Trophoblast cell (in vitro differentiated cells and primary cell): ENCODE measurements at regions not wholly inside any gene's neighbourhood (a gene's known extent, or its start where the extent isn't known, plus 50 kb on each side); places are given as distances from the start of the nearest gene placed in this dataset.

Experiments
- DNase-seq, 2 donors: peaks; one replicate each; pipeline ENCODE4 v3.0.0-alpha.2; 2016
- H2AFZ ChIP-seq: 2 replicates; pipeline ENCODE4 v1.6.1; 2013; ENCODE audit warnings: low read length, moderate library complexity, mild to moderate bottlenecking; ENCODE audit not compliant: insufficient read depth, poor library complexity
- H2AK5ac ChIP-seq: 2 replicates; pipeline ENCODE4 v1.6.1; 2013; ENCODE audit warnings: mild to moderate bottlenecking, low read length
- H2BK120ac ChIP-seq: 2 replicates; pipeline ENCODE4 v1.6.1; 2013; ENCODE audit warnings: low read length, mild to moderate bottlenecking, moderate library complexity; ENCODE audit not compliant: insufficient read depth, poor library complexity
- H2BK12ac ChIP-seq: 2 replicates; pipeline ENCODE4 v1.6.1; 2013; ENCODE audit warnings: mild to moderate bottlenecking, low read length, moderate library complexity
- H2BK5ac ChIP-seq: 2 replicates; pipeline ENCODE4 v1.6.1; 2013; ENCODE audit warnings: low read length, low read depth, moderate library complexity, mild to moderate bottlenecking; ENCODE audit not compliant: poor library complexity
- H3K14ac ChIP-seq: 2 replicates; pipeline ENCODE4 v1.6.1; 2013; ENCODE audit warnings: mild to moderate bottlenecking, low read length
- H3K18ac ChIP-seq: 2 replicates; pipeline ENCODE4 v1.6.1; 2013; ENCODE audit warnings: mild to moderate bottlenecking, low read length
- H3K23ac ChIP-seq: 2 replicates; pipeline ENCODE4 v1.6.1; 2013; ENCODE audit warnings: low read length
- H3K27ac ChIP-seq: 2 replicates; pipeline ENCODE4 v1.5.1; 2013; ENCODE audit warnings: low read depth, mild to moderate bottlenecking, inconsistent platforms, low read length, moderate library complexity
- H3K27me3 ChIP-seq: 2 replicates; pipeline ENCODE4 v1.6.1; 2013; ENCODE audit warnings: inconsistent platforms, mild to moderate bottlenecking, low read length, moderate library complexity; ENCODE audit not compliant: insufficient read depth
- H3K36me3 ChIP-seq, 2 experiments: 1 replicate in 1 of 2; 2 replicates in 1 of 2; pipeline ENCODE4 v1.6.1; 2013; ENCODE audit warnings: low read length in 2 of 2, mild to moderate bottlenecking in 2 of 2, moderate library complexity in 1 of 2; ENCODE audit not compliant: insufficient read depth in 2 of 2, control insufficient read depth in 1 of 2
- H3K4ac ChIP-seq: 2 replicates; pipeline ENCODE4 v1.6.1; 2013; ENCODE audit warnings: low read depth, mild to moderate bottlenecking, low read length, moderate library complexity
- H3K4me1 ChIP-seq, 2 experiments: 1 replicate in 1 of 2; 2 replicates in 1 of 2; pipeline ENCODE4 v1.6.1; 2013; ENCODE audit warnings: low read length in 2 of 2, mild to moderate bottlenecking in 2 of 2, moderate library complexity in 1 of 2; ENCODE audit not compliant: insufficient read depth in 2 of 2, control insufficient read depth in 1 of 2
- H3K4me2 ChIP-seq: 2 replicates; pipeline ENCODE4 v1.6.1; 2013; ENCODE audit warnings: inconsistent platforms, mild to moderate bottlenecking, low read length, moderate library complexity
- H3K4me3 ChIP-seq: 2 replicates; pipeline ENCODE4 v1.5.1; 2013; ENCODE audit warnings: mild to moderate bottlenecking, low read depth, low read length, inconsistent platforms
- H3K79me1 ChIP-seq: one replicate; pipeline ENCODE4 v1.6.1; 2013; ENCODE audit warnings: low read length
- H3K79me2 ChIP-seq: 2 replicates; pipeline ENCODE4 v1.6.1; 2013; ENCODE audit warnings: low read length, mild to moderate bottlenecking; ENCODE audit not compliant: control insufficient read depth, insufficient read depth, poor library complexity
- H3K9ac ChIP-seq: 2 replicates; pipeline ENCODE4 v1.6.1; 2013; ENCODE audit warnings: mild to moderate bottlenecking, low read length
- H3K9me3 ChIP-seq: 2 replicates; pipeline ENCODE4 v1.6.1; 2013; ENCODE audit warnings: low read depth, mild to moderate bottlenecking, control low read depth, inconsistent platforms, low read length; ENCODE audit not compliant: insufficient read depth
- H4K12ac ChIP-seq: 2 replicates; pipeline ENCODE4 v1.6.1; 2013; ENCODE audit warnings: low read depth, mild to moderate bottlenecking, low read length, moderate library complexity
- H4K8ac ChIP-seq: 2 replicates; pipeline ENCODE4 v1.6.1; 2013; ENCODE audit warnings: low read depth, mild to moderate bottlenecking, low read length, moderate library complexity
- H4K91ac ChIP-seq: one replicate; pipeline ENCODE4 v1.6.1; 2013; ENCODE audit warnings: low read depth, mild to moderate bottlenecking, low read length, moderate library complexity
- WGBS: extraction: QIAGEN DNeasy Blood & Tissue Kit; methylation state at CpG from one replicate; pipeline ENCODE4 v1.1.7; 2013; ENCODE audit warnings: missing lambda C conversion rate; ENCODE audit not compliant: insufficient read length, insufficient coverage; ENCODE audit errors: extremely low coverage; 5-methylcytosine and 5-hydroxymethylcytosine counted together

DNA sequence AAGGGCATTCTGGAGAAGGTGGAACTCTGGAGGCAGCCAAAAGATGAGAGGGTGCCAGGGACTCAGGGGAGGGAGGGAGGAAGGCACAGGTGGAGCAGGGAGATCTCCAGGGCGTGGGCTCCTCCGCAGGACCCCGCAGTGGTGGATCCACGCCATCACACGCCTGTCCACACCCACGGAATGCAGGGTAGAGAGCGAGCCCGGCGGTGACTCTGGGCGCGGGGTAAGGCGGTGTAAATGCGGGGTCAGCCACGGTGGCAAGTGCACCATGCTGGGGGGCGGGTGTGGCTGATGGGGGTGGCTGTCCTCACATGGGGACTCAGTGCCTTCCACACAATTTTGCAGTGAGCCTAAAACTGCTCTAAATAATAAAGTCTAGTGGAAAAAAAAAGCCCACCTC is 105.1 kb upstream of the TTC34 start:
- Histone ChIP-seq H3K23ac (no peak overlapping the region), H3K27me3 (no peaks in the 10 kb centered on the region)
- no CpG with 5 or more reads among the region's 15 CpGs for WGBS

DNA sequence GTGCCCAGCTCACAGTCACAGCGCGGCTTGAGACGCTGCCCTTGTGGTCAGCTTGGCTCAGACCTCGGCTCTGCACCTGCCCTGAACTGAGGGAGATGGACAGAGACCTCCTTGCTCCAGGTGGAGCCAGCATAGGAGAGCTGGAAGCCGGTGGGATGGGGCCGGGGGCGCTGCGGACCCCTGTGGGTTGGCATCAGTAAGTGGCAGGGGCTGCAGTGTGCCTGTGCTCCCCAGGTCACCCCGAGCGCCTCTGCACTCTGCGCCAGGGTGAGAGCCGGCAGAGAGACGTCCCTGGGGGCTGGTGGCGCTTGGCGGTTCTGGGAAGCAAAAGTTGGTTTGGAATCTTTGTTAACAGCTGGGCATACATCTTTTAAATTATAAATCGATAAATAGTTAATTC is 105.6 kb upstream of the TTC34 start:
- Histone ChIP-seq H3K4me2 (no peak overlapping the region), H3K79me2 (no peaks in the 10 kb centered on the region), H3K36me3 (no peaks in the 10 kb centered on the region), H3K4me3 (no peak overlapping the region), H3K9me3 (peaks cover 57% of the 10 kb centered on the region), H2AFZ (no peak overlapping the region), H4K91ac (no peak overlapping the region), H3K14ac (no peak overlapping the region), H3K4me1 (no peaks in the 10 kb centered on the region), H3K79me1 (no peaks in the 10 kb centered on the region), H2BK120ac (no peak overlapping the region), H3K27ac (no peak overlapping the region), H3K27me3 (no peaks in the 10 kb centered on the region), H2BK5ac (no peak overlapping the region), H4K8ac (no peak overlapping the region), H3K4ac (no peak overlapping the region), H3K18ac (no peak overlapping the region), H3K9ac (no peak overlapping the region), H2BK12ac (no peak overlapping the region), H2AK5ac (no peak overlapping the region), H3K23ac (no peak overlapping the region), H4K12ac (no peak overlapping the region)
- WGBS: no CpG with 5 or more reads among the region's 16 CpGs
- DNase-seq: no peak

More for the DNA sequence above, 105.1 kb upstream of the TTC34 start:
- H2BK120ac ChIP-seq: no peak overlapping the region
- no peak overlapping the region for H4K91ac ChIP-seq
- no peak overlapping the region for H3K4me3 ChIP-seq
- H3K79me2 ChIP-seq: no peaks in the 10 kb centered on the region
- H3K4ac ChIP-seq: no peak overlapping the region
- H2BK5ac ChIP-seq: no peak overlapping the region
- no peak overlapping the region for H2AFZ ChIP-seq
- no peak overlapping the region for H2AK5ac ChIP-seq
- DNase-seq: no peak
- no peak overlapping the region for H3K14ac ChIP-seq
- H3K36me3 ChIP-seq: no peaks in the 10 kb centered on the region
- peaks cover 53% of the 10 kb centered on the region for H3K9me3 ChIP-seq
- no peak overlapping the region for H3K27ac ChIP-seq
- no peak overlapping the region for H4K8ac ChIP-seq
- H3K4me2 ChIP-seq: no peak overlapping the region
- no peak overlapping the region for H4K12ac ChIP-seq
- H3K9ac ChIP-seq: no peak overlapping the region
- no peaks in the 10 kb centered on the region for H3K4me1 ChIP-seq
- H2BK12ac ChIP-seq: no peak overlapping the region
- no peak overlapping the region for H3K18ac ChIP-seq
- no peaks in the 10 kb centered on the region for H3K79me1 ChIP-seq

DNA sequence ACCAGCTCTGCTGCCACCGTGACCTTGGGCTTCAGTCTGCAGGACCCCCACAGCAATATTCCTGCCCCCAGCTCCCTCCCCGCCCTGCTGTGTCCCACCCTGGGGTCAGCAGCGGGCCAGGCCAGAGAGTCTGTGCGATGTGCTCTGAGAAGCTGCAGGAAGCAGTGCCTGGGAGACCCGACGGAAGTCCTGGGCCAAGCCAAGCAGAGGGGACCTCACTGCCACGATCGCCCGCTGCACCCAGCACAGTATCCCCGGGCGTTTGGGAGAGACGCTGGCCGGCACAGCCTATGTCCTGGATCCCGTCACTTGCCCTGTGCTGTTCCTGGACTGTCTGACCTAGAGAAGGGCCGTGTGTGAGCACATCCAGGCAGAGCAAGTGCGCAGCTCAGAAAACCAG is 106.6 kb upstream of the TTC34 start:
- Histone ChIP-seq H3K4me1 (no peaks in the 10 kb centered on the region), H3K9me3 (peaks cover 57% of the 10 kb centered on the region), H3K4me2 (no peak overlapping the region), H2BK5ac (no peak overlapping the region), H4K8ac (no peak overlapping the region), H3K23ac (no peak overlapping the region), H2AK5ac (no peak overlapping the region), H3K27me3 (no peaks in the 10 kb centered on the region), H3K4ac (no peak overlapping the region), H3K18ac (no peak overlapping the region), H3K14ac (no peak overlapping the region), H3K79me1 (no peaks in the 10 kb centered on the region), H3K4me3 (no peak overlapping the region), H2BK12ac (no peak overlapping the region), H3K79me2 (no peaks in the 10 kb centered on the region), H4K12ac (no peak overlapping the region), H2BK120ac (no peak overlapping the region), H3K9ac (no peak overlapping the region), H3K36me3 (no peaks in the 10 kb centered on the region), H2AFZ (no peak overlapping the region), H3K27ac (no peak overlapping the region), H4K91ac (no peak overlapping the region)
- WGBS: no CpG with 5 or more reads among the region's 16 CpGs
- DNase-seq: no peak

DNA sequence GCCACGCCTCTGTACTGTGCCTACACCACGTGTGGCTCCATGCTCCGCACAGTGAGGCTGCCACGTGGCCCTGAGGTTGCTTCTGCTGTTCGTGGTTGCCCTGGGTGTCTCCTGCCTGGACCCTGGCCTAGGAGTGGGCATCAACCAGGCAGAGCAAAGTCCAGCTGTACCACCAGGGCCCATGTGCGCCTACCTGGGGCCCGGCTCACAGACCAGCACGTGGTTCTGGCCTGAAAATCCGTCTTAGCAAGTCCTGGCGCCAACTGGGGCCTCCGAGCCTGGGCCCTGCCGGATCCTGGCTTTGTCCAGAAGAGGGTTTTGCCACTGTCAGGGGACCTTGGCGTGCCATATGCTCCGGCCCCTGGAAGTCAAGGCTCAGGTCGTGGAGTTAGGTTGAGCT is 107.1 kb upstream of the TTC34 start:
- Histone ChIP-seq H2BK120ac (no peak overlapping the region), H3K14ac (no peak overlapping the region), H3K9me3 (peaks cover 57% of the 10 kb centered on the region), H4K12ac (no peak overlapping the region), H3K4me2 (no peak overlapping the region), H3K18ac (no peak overlapping the region), H3K79me2 (no peaks in the 10 kb centered on the region), H3K9ac (no peak overlapping the region), H2BK12ac (no peak overlapping the region), H3K4ac (no peak overlapping the region), H3K36me3 (no peaks in the 10 kb centered on the region), H3K27me3 (no peaks in the 10 kb centered on the region), H2AK5ac (no peak overlapping the region), H4K8ac (no peak overlapping the region), H4K91ac (no peak overlapping the region), H3K4me1 (no peaks in the 10 kb centered on the region), H3K4me3 (no peak overlapping the region), H3K27ac (no peak overlapping the region), H3K23ac (no peak overlapping the region), H2BK5ac (no peak overlapping the region), H2AFZ (no peak overlapping the region), H3K79me1 (no peaks in the 10 kb centered on the region)
- no peak for DNase-seq
- WGBS: no CpG with 5 or more reads among the region's 15 CpGs
